ENCODE measurements at regions not wholly inside any gene's neighbourhood (a gene's known extent, or its start where the extent isn't known, plus 50 kb on each side); places are given as distances from the start of the nearest gene placed in this dataset.

- no peak for ATAC-seq
- no peak overlapping the region for H3K4me3 ChIP-seq
- intact Hi-C loops (cut with DNase I), result no loop called here
- no peaks in the 10 kb centered on the region for H3K27me3 ChIP-seq
- no peak for TF ChIP-seq CTCF (IDR thresholded peaks at IDR 0.05)
- H3K36me3 ChIP-seq, result no peaks in the 10 kb centered on the region
- no peak overlapping the region for H3K27ac ChIP-seq
- no peaks in the 10 kb centered on the region for H3K9me3 ChIP-seq
- no peak for DNase-seq
- no peaks in the 10 kb centered on the region for H3K4me1 ChIP-seq
Observed at GRCh38 chr4:53686521-53686920, 95.2 kb upstream of the LNX1 start.

GRCh38 chr4:53684136-53685130 lies 93.1 kb upstream of the LNX1 start:
- Histone ChIP-seq H3K4me3 (no peak overlapping the region), H3K27ac (no peak overlapping the region), H3K36me3 (no peaks in the 10 kb centered on the region), H3K4me1 (no peaks in the 10 kb centered on the region), H3K27me3 (no peaks in the 10 kb centered on the region), H3K9me3 (no peaks in the 10 kb centered on the region)
- intact Hi-C loops (cut with DNase I), result no loop called here
- no peak for ATAC-seq
- DNase-seq, result no peak
- TF ChIP-seq CTCF (IDR thresholded peaks at IDR 0.05), result no peak

GRCh38 chr4:53682908-53683307 lies 91.6 kb upstream of the LNX1 start:
- Histone ChIP-seq H3K4me3 (no peak overlapping the region), H3K9me3 (no peaks in the 10 kb centered on the region), H3K27me3 (no peaks in the 10 kb centered on the region), H3K4me1 (no peaks in the 10 kb centered on the region), H3K36me3 (no peaks in the 10 kb centered on the region), H3K27ac (no peak overlapping the region)
- no peak for TF ChIP-seq CTCF (IDR thresholded peaks at IDR 0.05)
- intact Hi-C loops (cut with DNase I), result no loop called here
- ATAC-seq (no peak), DNase-seq (no peak)

- TF ChIP-seq CTCF (IDR thresholded peaks at IDR 0.05), result no peak
- no peak overlapping the region for H3K4me3 ChIP-seq
- no peaks in the 10 kb centered on the region for H3K36me3 ChIP-seq
- no peaks in the 10 kb centered on the region for H3K9me3 ChIP-seq
- intact Hi-C loops (cut with DNase I), result no loop called here
- H3K4me1 ChIP-seq, result peaks cover 1% of the 10 kb centered on the region
- H3K27ac ChIP-seq, result no peak overlapping the region
- H3K27me3 ChIP-seq, result no peaks in the 10 kb centered on the region
- DNase-seq (no peak), ATAC-seq (no peak)
Observed at GRCh38 chr4:53682196-53682595, 90.9 kb upstream of the LNX1 start.

GRCh38 chr4:53680598-53680997 lies 89.3 kb upstream of the LNX1 start:
- intact Hi-C loops (cut with DNase I), result no loop called here
- H3K4me1 ChIP-seq, result peaks cover 7% of the 10 kb centered on the region

More at GRCh38 chr4:53680598-53680997, 89.3 kb upstream of the LNX1 start:
- no peaks in the 10 kb centered on the region for H3K27me3 ChIP-seq
- no peaks in the 10 kb centered on the region for H3K9me3 ChIP-seq
- H3K4me3 ChIP-seq, result no peak overlapping the region
- H3K27ac ChIP-seq, result no peak overlapping the region
- DNase-seq (no peak), ATAC-seq (no peak)
- no peak for TF ChIP-seq CTCF (IDR thresholded peaks at IDR 0.05)
- H3K36me3 ChIP-seq, result no peaks in the 10 kb centered on the region

All from upper lobe of right lung (tissue), 1 donor.